Adrenal gland (tissue), 5 donors: ENCODE measurements at regions not wholly inside any gene's neighbourhood (a gene's known extent, or its start where the extent isn't known, plus 50 kb on each side); places are given as distances from the start of the nearest gene placed in this dataset.

Experiments
- CTCF ChIP-seq, 6 experiments: fragments of 450-650 bp in 4 of 6; fragments of 200-600 bp in 2 of 6; sonication (generic) in 1 of 6; IDR thresholded peaks; 1 replicate in 5 of 6; 2 replicates in 1 of 6; pipeline versions ENCODE4 v1.5.1 to v1.8.0; 2016 to 2021; ENCODE audit warnings: antibody characterized with exemption in 6 of 6, mild to moderate bottlenecking in 2 of 6, moderate library complexity in 1 of 6
- POLR2A ChIP-seq, 2 donors: fragments of 450-650 bp; IDR thresholded peaks; one replicate each; pipeline ENCODE4 v1.6.1; 2017; ENCODE audit warnings: antibody characterized with exemption in 2 of 2, mild to moderate bottlenecking in 2 of 2, moderate library complexity in 1 of 2
- donor health status: DM: no; HTN: no; CAD: no.

- no peak for TF ChIP-seq CTCF (IDR thresholded peaks at IDR 0.05)
- no peak for TF ChIP-seq POLR2A (IDR thresholded peaks at IDR 0.05)
These were observed 53.2 kb upstream of the SOD1 start for GRCh38 chr21:31606081-31606874.
